Fibroblast of peridontal ligament (primary cell): ENCODE measurements at regions not wholly inside any gene's neighbourhood (a gene's known extent, or its start where the extent isn't known, plus 50 kb on each side); places are given as distances from the start of the nearest gene placed in this dataset.

Experiments used
- DNase-seq: peaks from one replicate; pipeline ENCODE4 v3.0.0-alpha.2; 2010; ENCODE audit errors: extremely low read depth

- DNase-seq: no peak
Measured at GRCh38 chr2:120866071-120866470, 130.4 kb downstream of the GLI2 start.

- no peak for DNase-seq
Measured at GRCh38 chr2:120866483-120867140, 130.9 kb downstream of the GLI2 start.

- DNase-seq: peak; percentile 78
Measured at GRCh38 chr2:120867290-120868241, 131.9 kb downstream of the GLI2 start.

GRCh38 chr2:120868366-120868765 lies 132.7 kb downstream of the GLI2 start:
- DNase-seq: no peak

GRCh38 chr2:120869036-120869729 lies 133.5 kb downstream of the GLI2 start:
- no peak for DNase-seq

- DNase-seq: no peak
Measured at GRCh38 chr2:120869730-120870466, 134.2 kb downstream of the GLI2 start.

- no peak for DNase-seq
Measured at GRCh38 chr2:120870467-120870788, 134.8 kb downstream of the GLI2 start.

GRCh38 chr2:120871016-120871635 lies 135.5 kb downstream of the GLI2 start:
- no peak for DNase-seq

- DNase-seq: no peak
Measured at GRCh38 chr2:120871881-120872620, 136.4 kb downstream of the GLI2 start.

- no peak for DNase-seq
Measured at GRCh38 chr2:120873958-120874887, 138.6 kb downstream of the GLI2 start.

- no peak for DNase-seq
Measured at GRCh38 chr2:120874888-120875275, 139.2 kb downstream of the GLI2 start.

- no peak for DNase-seq
Measured at GRCh38 chr2:120875431-120875830, 139.8 kb downstream of the GLI2 start.

GRCh38 chr2:120876526-120877280 lies 141.0 kb downstream of the GLI2 start:
- no peak for DNase-seq

GRCh38 chr2:120877409-120877808 lies 141.7 kb downstream of the GLI2 start:
- no peak for DNase-seq

GRCh38 chr2:120878970-120879369 lies 143.3 kb downstream of the GLI2 start:
- no peak for DNase-seq

GRCh38 chr2:120879431-120880295 lies 144.0 kb downstream of the GLI2 start:
- peak; percentile 36 for DNase-seq

GRCh38 chr2:120880381-120880780 lies 144.7 kb downstream of the GLI2 start:
- no peak for DNase-seq
